Keratinocyte (primary cell): ENCODE measurements at regions not wholly inside any gene's neighbourhood (a gene's known extent, or its start where the extent isn't known, plus 50 kb on each side); places are given as distances from the start of the nearest gene placed in this dataset.

ENCODE experiments used
- DNase-seq: peaks from one replicate; pipeline ENCODE4 v3.0.0-alpha.2; 2011; ENCODE audit warnings: low read depth, missing footprints, low spot score
- FAIRE-seq: peaks from 2 replicates; lab custom pipeline; 2011; peaks lifted over from hg19 to GRCh38; lab: Jason Lieb, UNC
- H2AFZ ChIP-seq: 2 replicates; pipeline ENCODE4 v1.6.0; 2012; ENCODE audit warnings: low read length, control low read depth, inconsistent platforms; ENCODE audit not compliant: control insufficient read depth
- H3K27ac ChIP-seq: 2 replicates; pipeline ENCODE4 v1.5.1; 2011; ENCODE audit warnings: low read length; ENCODE audit not compliant: control insufficient read depth, insufficient read depth
- H3K27me3 ChIP-seq: 3 replicates; pipeline ENCODE4 v1.6.0; 2011; ENCODE audit warnings: low read length; ENCODE audit not compliant: control insufficient read depth, insufficient read depth; ENCODE audit errors: extremely low read depth
- H3K36me3 ChIP-seq, 2 experiments: 2 replicates in 1 of 2; 3 replicates in 1 of 2; pipeline ENCODE4 v1.5.1; 2011; ENCODE audit warnings: low read length in 2 of 2, mild to moderate bottlenecking in 1 of 2; ENCODE audit not compliant: control insufficient read depth in 2 of 2, insufficient read depth in 2 of 2; ENCODE audit errors: extremely low read depth in 1 of 2
- H3K4me1 ChIP-seq: 3 replicates; pipeline ENCODE4 v1.5.1; 2011; ENCODE audit warnings: low read length; ENCODE audit not compliant: control insufficient read depth, insufficient read depth; ENCODE audit errors: extremely low read depth
- H3K4me2 ChIP-seq: 3 replicates; pipeline ENCODE4 v1.6.0; 2011; ENCODE audit warnings: low read depth, low read length; ENCODE audit not compliant: control insufficient read depth, insufficient read depth; ENCODE audit errors: extremely low read depth
- H3K4me3 ChIP-seq, 3 experiments: fragments of 200-600 bp in 1 of 3; sonication (generic) in 1 of 3; 2 replicates in 2 of 3; 3 replicates in 1 of 3; pipeline ENCODE4 v1.5.1; 2011 to 2016; ENCODE audit warnings: low read length in 3 of 3, mild to moderate bottlenecking in 3 of 3, control low read depth in 2 of 3, inconsistent platforms in 1 of 3, low read depth in 1 of 3, mixed read lengths in 1 of 3, mixed run types in 1 of 3, moderate library complexity in 1 of 3; ENCODE audit not compliant: control insufficient read depth in 2 of 3, insufficient read depth in 2 of 3; ENCODE audit errors: extremely low read depth in 1 of 3
- H3K79me2 ChIP-seq: 2 replicates; pipeline ENCODE4 v1.6.0; 2012; ENCODE audit warnings: low read length; ENCODE audit not compliant: control insufficient read depth, insufficient read depth
- H3K9ac ChIP-seq: 3 replicates; pipeline ENCODE4 v1.6.0; 2011; ENCODE audit warnings: low read length; ENCODE audit not compliant: control insufficient read depth, insufficient read depth; ENCODE audit errors: extremely low read depth
- H3K9me1 ChIP-seq: 3 replicates; pipeline ENCODE4 v1.6.0; 2011; ENCODE audit warnings: low read length; ENCODE audit not compliant: control insufficient read depth, insufficient read depth; ENCODE audit errors: extremely low read depth
- H3K9me3 ChIP-seq: 2 replicates; pipeline ENCODE4 v1.5.1; 2012; ENCODE audit warnings: low read depth, low read length; ENCODE audit not compliant: control insufficient read depth
- H4K20me1 ChIP-seq: 3 replicates; pipeline ENCODE4 v1.6.0; 2011; ENCODE audit warnings: low read length; ENCODE audit not compliant: control insufficient read depth, insufficient read depth; ENCODE audit errors: extremely low read depth
- CTCF ChIP-seq, 3 experiments: IDR thresholded peaks in 1 of 3; conservative IDR thresholded peaks in 1 of 3; optimal IDR thresholded peaks in 1 of 3; 2 replicates in 2 of 3; 3 replicates in 1 of 3; pipeline versions ENCODE3 to v1.5.1; 2011; ENCODE audit warnings: low read length in 3 of 3, mild to moderate bottlenecking in 3 of 3, moderate library complexity in 2 of 3, control low read depth in 1 of 3, inconsistent platforms in 1 of 3; ENCODE audit not compliant: insufficient read depth in 2 of 3; ENCODE audit errors: extremely low read depth in 1 of 3
- EZH2 ChIP-seq: IDR thresholded peaks from one replicate; pipeline ENCODE4 v1.6.1; 2012; ENCODE audit warnings: inconsistent platforms, mild to moderate bottlenecking, low read length, moderate library complexity
- dilution Hi-C: fragments of 300-500 bp; cut with MboI; formaldehyde crosslinking; loops from one replicate; pipeline ENCODE4 v1.7.0; 2020; ENCODE audit warnings: low sequenced_read_pairs; ENCODE audit not compliant: extremely low pct_ligation_motif_present

- DNase-seq (no peak), FAIRE-seq (no peak)
- dilution Hi-C loops = no loop called here
- Histone ChIP-seq H4K20me1 (no peaks in the 10 kb centered on the region), H3K27ac (no peak overlapping the region), H3K4me2 (no peak overlapping the region), H3K4me3 (no peak overlapping the region), H3K9me3 (no peaks in the 10 kb centered on the region), H3K79me2 (no peaks in the 10 kb centered on the region), H3K27me3 (no peaks in the 10 kb centered on the region), H3K36me3 (no peaks in the 10 kb centered on the region), H2AFZ (no peak overlapping the region), H3K4me1 (no peaks in the 10 kb centered on the region), H3K9ac (no peak overlapping the region), H3K9me1 (no peaks in the 10 kb centered on the region)
- TF ChIP-seq EZH2 = no peak
- TF ChIP-seq CTCF (optimal IDR thresholded peaks at IDR 0.05 in 1 of 3, IDR thresholded peaks at IDR 0.05 in 1 of 3, conservative IDR thresholded peaks at IDR 0.05 in 1 of 3; ENCODE audit: extremely low read depth in 1 of 3, insufficient read depth in 2 of 3, low read length in 3 of 3) = no peak
Observed at GRCh38 chr21:31406510-31406909, 62.4 kb upstream of the TIAM1 start.

- Histone ChIP-seq H3K9ac (no peak overlapping the region), H3K4me1 (no peaks in the 10 kb centered on the region), H3K9me1 (no peaks in the 10 kb centered on the region), H4K20me1 (no peaks in the 10 kb centered on the region), H3K79me2 (no peaks in the 10 kb centered on the region), H3K27me3 (no peaks in the 10 kb centered on the region), H3K36me3 (no peaks in the 10 kb centered on the region), H2AFZ (no peak overlapping the region), H3K27ac (no peak overlapping the region), H3K4me3 (no peak overlapping the region), H3K4me2 (no peak overlapping the region), H3K9me3 (no peaks in the 10 kb centered on the region)
- DNase-seq (no peak), FAIRE-seq (no peak)
- TF ChIP-seq EZH2 (no peak), CTCF (optimal IDR thresholded peaks at IDR 0.05 in 1 of 3, IDR thresholded peaks at IDR 0.05 in 1 of 3, conservative IDR thresholded peaks at IDR 0.05 in 1 of 3; ENCODE audit: extremely low read depth in 1 of 3, insufficient read depth in 2 of 3, low read length in 3 of 3) (no peak)
- dilution Hi-C loops = no loop called here
Observed at GRCh38 chr21:31405604-31406003, 61.5 kb upstream of the TIAM1 start.
